Testis (tissue), 2 donors: ENCODE measurements at regions not wholly inside any gene's neighbourhood (a gene's known extent, or its start where the extent isn't known, plus 50 kb on each side); places are given as distances from the start of the nearest gene placed in this dataset.

Experiments used
- DNase-seq: peaks from one replicate; pipeline ENCODE4 v3.0.0-alpha.2; 2019
- H3K27ac ChIP-seq, 2 donors: fragments of 200-600 bp; sonication (generic); one replicate each; pipeline ENCODE4 v1.5.1; 2019
- H3K27me3 ChIP-seq: fragments of 200-600 bp; sonication (generic); one replicate; pipeline ENCODE4 v1.5.1; 2019
- H3K36me3 ChIP-seq: fragments of 200-600 bp; sonication (generic); one replicate; pipeline ENCODE4 v1.5.1; 2017; ENCODE audit warnings: low read depth; ENCODE audit errors: missing control alignments
- H3K4me1 ChIP-seq: fragments of 200-600 bp; sonication (generic); one replicate; pipeline ENCODE4 v1.5.1; 2019
- H3K4me3 ChIP-seq, 2 donors: fragments of 200-600 bp; sonication (generic); one replicate each; pipeline ENCODE4 v1.5.1; 2017 to 2019
- H3K9me3 ChIP-seq: fragments of 200-600 bp; sonication (generic); one replicate; pipeline ENCODE4 v1.5.1; 2017
- POLR2A ChIP-seq: fragments of 450-650 bp; IDR thresholded peaks from one replicate; pipeline ENCODE4 v1.6.1; 2017; ENCODE audit warnings: antibody characterized with exemption, mild to moderate bottlenecking, moderate library complexity
- WGBS, 2 donors: methylation state at CpG; one replicate each; pipeline ENCODE4 v1.1.5; 2018; 5-methylcytosine and 5-hydroxymethylcytosine counted together
- intact Hi-C: fragments of 100-400 bp; cut with DNase I; formaldehyde crosslinking; loops from one replicate; pipeline ENCODE4 v1.15.1; 2023; ENCODE audit warnings: low total_unique reads
- TF ChIP-seq, protein P1 (sequence below), 3 experiments: fragments of 450-650 bp in 2 of 3; fragments of 200-600 bp in 1 of 3; sonication (generic) in 1 of 3; IDR thresholded peaks; one replicate each; pipeline ENCODE4 v1.5.1; 2016 to 2019; ENCODE audit warnings: antibody characterized with exemption in 3 of 3, mild to moderate bottlenecking in 2 of 3, moderate library complexity in 1 of 3

DNA sequence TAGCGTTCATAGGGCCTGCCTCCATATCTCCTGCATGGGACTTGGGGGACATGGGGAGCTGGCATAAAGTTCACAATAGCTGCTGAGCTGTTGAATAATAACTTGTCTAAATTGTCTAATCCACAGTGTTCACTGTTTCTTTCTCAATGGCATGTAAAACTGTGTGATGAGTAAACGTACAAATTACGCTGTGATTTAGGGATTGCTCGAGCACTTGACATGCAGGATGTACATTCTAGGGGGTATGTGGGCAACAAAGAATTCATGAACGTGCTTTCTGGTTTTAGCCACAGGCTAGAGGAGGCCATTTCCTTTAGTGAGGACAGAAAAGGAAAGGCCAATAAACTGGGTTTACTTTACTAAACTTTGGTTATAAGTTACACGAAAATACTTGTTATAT lies 534.2 kb upstream of the ZWINT start:
- 60 to 63% methylated on average over 6 of the region's 6 CpGs for WGBS, 2 donors
- DNase-seq = no peak
- Histone ChIP-seq H3K36me3 (no peaks in the 10 kb centered on the region), H3K27me3 (no peaks in the 10 kb centered on the region), H3K9me3 (no peaks in the 10 kb centered on the region), H3K4me3 (no peak overlapping the region), H3K4me1 (no peaks in the 10 kb centered on the region), H3K27ac (no peak overlapping the region)
- TF ChIP-seq, protein P1, sequence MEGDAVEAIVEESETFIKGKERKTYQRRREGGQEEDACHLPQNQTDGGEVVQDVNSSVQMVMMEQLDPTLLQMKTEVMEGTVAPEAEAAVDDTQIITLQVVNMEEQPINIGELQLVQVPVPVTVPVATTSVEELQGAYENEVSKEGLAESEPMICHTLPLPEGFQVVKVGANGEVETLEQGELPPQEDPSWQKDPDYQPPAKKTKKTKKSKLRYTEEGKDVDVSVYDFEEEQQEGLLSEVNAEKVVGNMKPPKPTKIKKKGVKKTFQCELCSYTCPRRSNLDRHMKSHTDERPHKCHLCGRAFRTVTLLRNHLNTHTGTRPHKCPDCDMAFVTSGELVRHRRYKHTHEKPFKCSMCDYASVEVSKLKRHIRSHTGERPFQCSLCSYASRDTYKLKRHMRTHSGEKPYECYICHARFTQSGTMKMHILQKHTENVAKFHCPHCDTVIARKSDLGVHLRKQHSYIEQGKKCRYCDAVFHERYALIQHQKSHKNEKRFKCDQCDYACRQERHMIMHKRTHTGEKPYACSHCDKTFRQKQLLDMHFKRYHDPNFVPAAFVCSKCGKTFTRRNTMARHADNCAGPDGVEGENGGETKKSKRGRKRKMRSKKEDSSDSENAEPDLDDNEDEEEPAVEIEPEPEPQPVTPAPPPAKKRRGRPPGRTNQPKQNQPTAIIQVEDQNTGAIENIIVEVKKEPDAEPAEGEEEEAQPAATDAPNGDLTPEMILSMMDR (IDR thresholded peaks at IDR 0.05) = no peak
- intact Hi-C loops = no loop called here

DNA sequence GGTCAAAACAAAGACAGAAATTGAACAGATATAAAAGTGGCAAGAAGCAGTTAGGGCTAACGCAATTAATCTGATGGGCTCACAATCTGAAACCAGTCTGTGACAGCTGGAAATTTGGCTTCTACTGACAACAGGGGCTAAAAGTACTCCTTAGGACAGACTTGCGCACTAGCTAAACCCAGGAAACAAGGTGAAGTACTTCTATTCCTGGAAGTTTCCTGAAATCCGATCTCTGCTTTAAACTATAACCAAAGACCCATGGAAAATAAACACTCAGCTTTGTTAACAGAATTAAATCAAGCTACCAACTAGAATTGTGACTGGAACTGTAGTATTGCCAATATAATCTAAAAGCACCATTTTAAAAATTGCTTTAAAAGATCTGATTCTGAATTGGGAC lies 520.2 kb upstream of the ZWINT start:
- intact Hi-C loops = no loop called here
- no peak for DNase-seq
- no peaks in the 10 kb centered on the region for H3K36me3 ChIP-seq

DNA sequence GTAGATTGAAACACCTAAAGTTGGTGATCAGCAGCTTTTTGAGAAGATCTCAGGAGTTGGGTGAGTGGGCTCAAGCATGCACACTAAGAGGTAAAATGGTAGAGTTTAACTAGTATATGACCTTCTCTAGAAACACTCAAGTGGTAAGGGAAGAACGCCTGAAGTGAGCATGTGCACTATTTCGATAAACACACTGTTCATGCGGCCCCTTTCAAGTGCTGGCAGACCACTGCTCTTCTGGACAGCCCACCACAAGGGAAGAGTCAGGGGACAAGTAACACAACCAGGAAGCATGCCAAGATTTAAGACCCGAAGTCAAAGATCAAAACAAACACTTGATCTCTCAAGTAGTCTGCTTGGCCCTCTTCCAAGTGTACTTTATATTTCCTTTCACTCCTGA lies 519.5 kb upstream of the ZWINT start:
- Histone ChIP-seq H3K4me3 (no peak overlapping the region), H3K4me1 (no peaks in the 10 kb centered on the region), H3K36me3 (no peaks in the 10 kb centered on the region), H3K27ac (no peak overlapping the region), H3K9me3 (no peaks in the 10 kb centered on the region), H3K27me3 (no peaks in the 10 kb centered on the region)
- intact Hi-C loops = no loop called here
- DNase-seq = no peak
- WGBS, 2 donors = 46 to 53% methylated on average over 4 of the region's 4 CpGs
- TF ChIP-seq, protein P1 (IDR thresholded peaks at IDR 0.05) = no peak
- no peak for TF ChIP-seq POLR2A

More for the DNA sequence above, 520.2 kb upstream of the ZWINT start:
- H3K4me3 ChIP-seq = no peak overlapping the region
- H3K27ac ChIP-seq = no peak overlapping the region
- 56 to 59% methylated on average over 3 of the region's 3 CpGs for WGBS, 2 donors
- no peak for TF ChIP-seq POLR2A
- TF ChIP-seq, protein P1 (IDR thresholded peaks at IDR 0.05) = no peak
- no peaks in the 10 kb centered on the region for H3K9me3 ChIP-seq
- no peaks in the 10 kb centered on the region for H3K4me1 ChIP-seq
- H3K27me3 ChIP-seq = no peaks in the 10 kb centered on the region

DNA sequence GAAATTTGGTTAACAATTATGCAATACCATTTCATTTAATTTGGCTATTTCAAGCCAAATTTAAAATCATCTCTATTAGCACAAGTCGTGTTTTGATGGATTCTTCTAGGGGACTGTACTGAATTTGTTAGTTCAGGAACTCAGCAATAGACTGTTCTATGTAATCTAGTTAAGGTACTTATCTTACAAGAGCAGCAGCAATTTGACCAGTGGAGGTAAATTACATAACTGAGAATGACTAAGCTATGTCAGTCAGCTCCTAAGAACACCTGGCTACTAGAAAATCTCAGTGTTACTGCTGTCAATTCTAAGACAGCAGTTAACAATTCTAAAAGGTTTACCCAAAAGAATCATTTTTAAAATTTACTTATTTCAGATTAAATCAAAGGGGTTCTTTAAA lies 513.9 kb upstream of the ZWINT start:
- Histone ChIP-seq H3K4me1 (no peaks in the 10 kb centered on the region), H3K4me3 (no peak overlapping the region)
- TF ChIP-seq, protein P1 (IDR thresholded peaks at IDR 0.05) = no peak
- TF ChIP-seq POLR2A = no peak

DNA sequence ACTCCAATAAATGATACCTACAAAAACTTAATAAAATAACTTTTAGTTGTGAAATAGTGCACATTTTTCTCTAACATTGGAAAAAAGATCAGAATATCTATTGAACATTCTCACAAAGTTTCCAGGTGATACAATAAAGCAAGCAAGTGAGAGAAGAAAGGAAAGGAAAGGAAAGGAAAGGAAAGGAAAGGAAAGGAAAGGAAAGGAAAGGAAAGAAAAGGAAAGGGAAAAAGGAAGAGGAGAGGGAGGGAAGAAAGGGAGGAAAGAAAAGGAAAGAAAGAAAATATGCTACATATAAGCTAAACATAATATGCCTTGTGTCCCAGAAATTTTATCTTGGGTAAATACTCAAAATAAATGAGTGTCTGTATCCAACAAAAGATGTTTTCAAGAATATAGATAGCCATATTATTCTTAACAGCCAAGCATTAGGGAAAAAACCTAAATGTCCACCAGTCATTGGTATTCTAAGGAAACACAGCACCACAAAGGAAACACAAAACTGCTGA lies 510.2 kb upstream of the ZWINT start:
- Histone ChIP-seq H3K27me3 (no peaks in the 10 kb centered on the region), H3K9me3 (no peaks in the 10 kb centered on the region), H3K27ac (no peak overlapping the region), H3K4me3 (no peak overlapping the region), H3K36me3 (no peaks in the 10 kb centered on the region), H3K4me1 (no peaks in the 10 kb centered on the region)
- intact Hi-C loops = no loop called here
- TF ChIP-seq, protein P1 (IDR thresholded peaks at IDR 0.05) = no peak
- no peak for TF ChIP-seq POLR2A
- no peak for DNase-seq

More for the DNA sequence above, 513.9 kb upstream of the ZWINT start:
- 21 to 55% methylated on average over 1 of the region's 1 CpG for WGBS, 2 donors
- Histone ChIP-seq H3K9me3 (no peaks in the 10 kb centered on the region), H3K27ac (no peak overlapping the region), H3K36me3 (no peaks in the 10 kb centered on the region), H3K27me3 (no peaks in the 10 kb centered on the region)
- intact Hi-C loops = no loop called here
- no peak for DNase-seq
